ENCODE measurements at regions not wholly inside any gene's neighbourhood (a gene's known extent, or its start where the extent isn't known, plus 50 kb on each side); places are given as distances from the start of the nearest gene placed in this dataset.

DNA sequence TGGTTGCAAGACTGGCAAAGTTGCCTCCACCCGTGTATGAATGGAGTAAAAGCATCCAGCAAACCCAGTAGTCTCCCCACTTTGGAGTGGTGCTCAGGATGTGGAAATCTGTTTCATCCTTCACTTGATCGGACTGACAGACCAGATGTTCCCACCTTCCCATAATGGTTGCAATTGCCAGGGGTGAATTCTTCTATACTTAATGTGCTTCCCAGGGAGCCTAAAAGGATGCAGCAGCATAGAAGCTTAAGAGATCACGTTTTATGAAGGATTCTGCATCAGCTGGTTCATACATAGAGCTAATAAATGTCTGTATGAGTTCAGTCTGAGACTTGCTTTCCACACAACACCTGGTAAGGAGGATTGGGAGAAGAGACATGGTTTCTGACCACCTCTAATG, 198.8 kb upstream of the S1PR3 start:
- TF ChIP-seq, protein P1, sequence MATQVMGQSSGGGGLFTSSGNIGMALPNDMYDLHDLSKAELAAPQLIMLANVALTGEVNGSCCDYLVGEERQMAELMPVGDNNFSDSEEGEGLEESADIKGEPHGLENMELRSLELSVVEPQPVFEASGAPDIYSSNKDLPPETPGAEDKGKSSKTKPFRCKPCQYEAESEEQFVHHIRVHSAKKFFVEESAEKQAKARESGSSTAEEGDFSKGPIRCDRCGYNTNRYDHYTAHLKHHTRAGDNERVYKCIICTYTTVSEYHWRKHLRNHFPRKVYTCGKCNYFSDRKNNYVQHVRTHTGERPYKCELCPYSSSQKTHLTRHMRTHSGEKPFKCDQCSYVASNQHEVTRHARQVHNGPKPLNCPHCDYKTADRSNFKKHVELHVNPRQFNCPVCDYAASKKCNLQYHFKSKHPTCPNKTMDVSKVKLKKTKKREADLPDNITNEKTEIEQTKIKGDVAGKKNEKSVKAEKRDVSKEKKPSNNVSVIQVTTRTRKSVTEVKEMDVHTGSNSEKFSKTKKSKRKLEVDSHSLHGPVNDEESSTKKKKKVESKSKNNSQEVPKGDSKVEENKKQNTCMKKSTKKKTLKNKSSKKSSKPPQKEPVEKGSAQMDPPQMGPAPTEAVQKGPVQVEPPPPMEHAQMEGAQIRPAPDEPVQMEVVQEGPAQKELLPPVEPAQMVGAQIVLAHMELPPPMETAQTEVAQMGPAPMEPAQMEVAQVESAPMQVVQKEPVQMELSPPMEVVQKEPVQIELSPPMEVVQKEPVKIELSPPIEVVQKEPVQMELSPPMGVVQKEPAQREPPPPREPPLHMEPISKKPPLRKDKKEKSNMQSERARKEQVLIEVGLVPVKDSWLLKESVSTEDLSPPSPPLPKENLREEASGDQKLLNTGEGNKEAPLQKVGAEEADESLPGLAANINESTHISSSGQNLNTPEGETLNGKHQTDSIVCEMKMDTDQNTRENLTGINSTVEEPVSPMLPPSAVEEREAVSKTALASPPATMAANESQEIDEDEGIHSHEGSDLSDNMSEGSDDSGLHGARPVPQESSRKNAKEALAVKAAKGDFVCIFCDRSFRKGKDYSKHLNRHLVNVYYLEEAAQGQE (IDR thresholded peaks at IDR 0.05; ENCODE audit: insufficient read depth in 1 of 2, low read depth in 2 of 2, low read length in 2 of 2) = no peak
- TF ChIP-seq POLR2AphosphoS5 (IDR thresholded peaks at IDR 0.05; ENCODE audit: low read depth, low read length) = no peak
- no peak for TF ChIP-seq TAF1 (IDR thresholded peaks at IDR 0.05; ENCODE audit: borderline replicate concordance, insufficient read depth, low read length)
- TF ChIP-seq SIN3A (IDR thresholded peaks at IDR 0.05; ENCODE audit: borderline replicate concordance, insufficient read depth, low read length) = no peak
- TF ChIP-seq FOXP2 (optimal IDR thresholded peaks at IDR 0.05; ENCODE audit: borderline replicate concordance, extremely low read depth, extremely low read length, insufficient read depth) = no peak

DNA sequence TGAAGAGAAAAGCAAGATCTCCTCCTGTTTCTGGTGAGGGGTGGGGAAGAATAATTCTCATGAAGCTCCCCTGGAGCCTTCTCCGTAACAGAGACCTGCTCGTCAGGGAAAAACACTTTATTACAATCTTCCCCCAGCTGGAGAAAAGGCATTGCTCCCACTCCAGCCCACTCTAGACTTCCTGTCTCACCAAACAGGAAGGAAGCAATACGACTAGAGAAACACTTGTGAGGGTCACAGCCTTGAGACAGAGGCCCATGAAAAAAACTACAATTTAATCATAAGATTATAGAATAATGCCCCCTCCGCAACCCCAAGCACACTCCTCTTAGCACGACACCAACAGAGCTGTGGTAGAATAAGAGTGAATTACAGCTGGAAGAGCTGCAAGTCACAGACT, 197.2 kb upstream of the S1PR3 start:
- no peak for TF ChIP-seq TAF1 (IDR thresholded peaks at IDR 0.05; ENCODE audit: borderline replicate concordance, insufficient read depth, low read length)
- TF ChIP-seq, protein P1 (IDR thresholded peaks at IDR 0.05; ENCODE audit: insufficient read depth in 1 of 2, low read depth in 2 of 2, low read length in 2 of 2) = no peak
- TF ChIP-seq POLR2AphosphoS5 (IDR thresholded peaks at IDR 0.05; ENCODE audit: low read depth, low read length) = no peak

DNA sequence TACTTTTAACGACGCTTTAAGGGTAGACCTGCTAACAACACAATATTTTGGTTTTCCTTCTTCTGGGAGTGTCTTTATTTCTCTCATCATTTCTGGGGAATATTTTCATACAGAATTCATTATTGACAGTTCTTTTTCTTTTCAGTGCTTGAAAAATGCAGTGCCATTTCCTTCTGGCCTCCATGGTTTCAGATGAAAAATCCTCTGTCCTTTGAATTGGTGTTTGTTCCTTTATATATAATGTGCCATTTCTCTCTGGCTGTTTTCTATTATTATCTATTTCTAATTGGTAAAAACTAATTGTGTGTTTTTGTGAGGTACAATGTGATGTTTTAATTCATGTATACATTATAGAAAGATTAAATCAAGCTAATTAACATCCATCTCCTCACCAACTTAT, 194.3 kb upstream of the S1PR3 start:
- TF ChIP-seq TAF1 (IDR thresholded peaks at IDR 0.05; ENCODE audit: borderline replicate concordance, insufficient read depth, low read length) (no peak), SIN3A (IDR thresholded peaks at IDR 0.05; ENCODE audit: borderline replicate concordance, insufficient read depth, low read length) (no peak), FOXP2 (optimal IDR thresholded peaks at IDR 0.05; ENCODE audit: borderline replicate concordance, extremely low read depth, extremely low read length, insufficient read depth) (no peak)

DNA sequence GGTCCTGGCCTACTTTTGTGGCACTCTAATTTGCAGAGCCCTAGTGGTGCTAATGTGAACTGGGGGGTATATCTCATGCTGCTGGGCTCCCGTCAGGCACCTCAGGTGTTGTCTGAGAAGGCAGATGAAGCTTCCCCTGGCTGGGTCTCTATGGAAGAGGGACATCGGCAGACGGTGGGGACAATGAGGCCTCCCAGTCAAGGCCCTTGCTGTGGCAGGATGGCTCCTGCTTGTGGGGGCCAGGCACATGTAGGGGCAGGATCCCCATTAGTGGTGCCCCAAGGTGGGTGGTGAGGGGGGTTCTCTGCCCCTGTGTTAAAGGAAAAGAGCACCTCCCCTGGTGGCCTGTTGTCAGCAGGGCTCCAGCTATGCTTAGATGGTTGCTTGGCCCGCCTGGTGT, 192.8 kb upstream of the S1PR3 start:
- TF ChIP-seq TAF1 (IDR thresholded peaks at IDR 0.05; ENCODE audit: borderline replicate concordance, insufficient read depth, low read length) (no peak), SIN3A (IDR thresholded peaks at IDR 0.05; ENCODE audit: borderline replicate concordance, insufficient read depth, low read length) (no peak), FOXP2 (optimal IDR thresholded peaks at IDR 0.05; ENCODE audit: borderline replicate concordance, extremely low read depth, extremely low read length, insufficient read depth) (no peak), POLR2AphosphoS5 (IDR thresholded peaks at IDR 0.05; ENCODE audit: low read depth, low read length) (no peak)
- TF ChIP-seq, protein P1 (IDR thresholded peaks at IDR 0.05; ENCODE audit: insufficient read depth in 1 of 2, low read depth in 2 of 2, low read length in 2 of 2) = no peak

DNA sequence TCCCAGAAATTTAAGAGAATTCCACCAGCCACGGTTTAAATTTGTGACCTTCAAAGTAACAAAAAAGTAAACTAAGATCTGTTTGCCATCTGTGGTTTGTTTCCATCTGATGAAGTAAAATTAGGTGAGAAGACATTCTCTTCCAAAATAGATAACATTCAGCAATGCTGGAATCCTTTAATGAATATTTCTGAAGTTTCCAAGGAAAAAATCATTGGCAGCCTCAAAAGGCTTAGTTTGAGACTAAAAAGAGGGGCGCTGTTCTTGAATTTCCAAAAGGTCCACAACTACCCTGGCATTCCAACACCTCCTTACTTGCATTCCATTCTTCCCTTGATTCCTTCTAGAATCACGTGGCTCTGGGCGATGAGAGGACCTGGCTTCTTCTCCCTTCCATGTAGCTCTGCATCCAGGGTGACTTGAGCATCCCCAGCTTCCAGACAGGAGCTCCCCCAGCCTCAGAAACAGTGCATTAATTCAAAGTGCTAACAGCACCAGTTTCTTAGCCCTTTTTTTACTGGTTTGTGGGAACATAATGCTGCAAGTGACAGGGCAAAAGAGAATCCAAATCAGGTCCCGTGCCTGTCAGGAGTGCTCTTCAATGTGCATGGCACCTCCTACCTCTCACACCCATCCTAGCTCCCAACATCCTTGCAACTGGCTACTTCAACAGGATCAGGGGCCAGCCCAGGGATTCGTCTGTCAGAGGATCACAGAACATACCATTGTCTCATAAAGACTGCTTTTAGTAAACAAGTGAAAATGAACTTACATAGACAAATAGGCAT, 191.5 kb upstream of the S1PR3 start:
- TF ChIP-seq FOXP2 (optimal IDR thresholded peaks at IDR 0.05; ENCODE audit: borderline replicate concordance, extremely low read depth, extremely low read length, insufficient read depth) (no peak), TAF1 (IDR thresholded peaks at IDR 0.05; ENCODE audit: borderline replicate concordance, insufficient read depth, low read length) (no peak), POLR2AphosphoS5 (IDR thresholded peaks at IDR 0.05; ENCODE audit: low read depth, low read length) (no peak), SIN3A (IDR thresholded peaks at IDR 0.05; ENCODE audit: borderline replicate concordance, insufficient read depth, low read length) (no peak)
- TF ChIP-seq, protein P1 (IDR thresholded peaks at IDR 0.05; ENCODE audit: insufficient read depth in 1 of 2, low read depth in 2 of 2, low read length in 2 of 2) = no peak

Measured in PFSK-1 (cell line).